ENCODE measurements at regions not wholly inside any gene's neighbourhood (a gene's known extent, or its start where the extent isn't known, plus 50 kb on each side); places are given as distances from the start of the nearest gene placed in this dataset.
A peak's percentile ranks its signal among the peaks of the same experiment; 100 is the strongest.

- Histone ChIP-seq H3K4me1 (ENCODE audit: control insufficient read depth, extremely low read depth, insufficient read depth, low read length) (no peaks in the 10 kb centered on the region), H3K27ac (ENCODE audit: insufficient read depth, low read depth, low read length) (no peak overlapping the region), H3K4me3 (replicated peaks in 1 of 3; ENCODE audit: insufficient read depth in 1 of 3, low read depth in 1 of 3, low read length in 3 of 3) (no peak overlapping the region), H3K9me3 (replicated peaks; ENCODE audit: control insufficient read depth, insufficient read depth, low read length) (no peaks in the 10 kb centered on the region), H4K20me1 (replicated peaks; ENCODE audit: control insufficient read depth, extremely low read depth, insufficient read depth, low read length) (no peaks in the 10 kb centered on the region), H3K9ac (replicated peaks; ENCODE audit: extremely low read depth, insufficient read depth, low read length) (no peak overlapping the region), H3K9me1 (replicated peaks; ENCODE audit: control insufficient read depth, extremely low read depth, insufficient read depth, low read length) (no peaks in the 10 kb centered on the region), H3K36me3 (ENCODE audit: control insufficient read depth in 2 of 2, extremely low read depth in 1 of 2, insufficient read depth in 2 of 2, low read length in 2 of 2) (no peaks in the 10 kb centered on the region), H2AFZ (ENCODE audit: low read depth, low read length) (peak overlapping the region; percentile 1), H3K27me3 (ENCODE audit: control insufficient read depth in 2 of 2, insufficient read depth in 2 of 2, low read length in 2 of 2) (no peaks in the 10 kb centered on the region), H3K4me2 (ENCODE audit: insufficient read depth, low read length) (no peak overlapping the region), H3K79me2 (ENCODE audit: control insufficient read depth, insufficient read depth, low read length) (no peaks in the 10 kb centered on the region)
- ChIA-PET POLR2A (no interaction called here), CTCF (interaction anchor here (1.0 kb wide), 1 partner anchor 9 kb away, joined by 3 read pairs; no protein-coding TSS in a partner anchor)
- BruUV-seq (replicated peaks): no TSS peak
- TF ChIP-seq JUN (IDR thresholded peaks at IDR 0.05; ENCODE audit: borderline replicate concordance, insufficient read depth, insufficient read length, low read depth): no peak
- no peak for TF ChIP-seq POLR2AphosphoS5 (IDR thresholded peaks at IDR 0.05; ENCODE audit: insufficient read depth, low read depth, low read length)
- TF ChIP-seq GATA2 (IDR thresholded peaks at IDR 0.05; ENCODE audit: insufficient read depth, insufficient read length, low read depth, low read length): no peak
- no peak for TF ChIP-seq MAX (IDR thresholded peaks at IDR 0.05; ENCODE audit: insufficient read depth, insufficient read length)
- TF ChIP-seq FOS (IDR thresholded peaks at IDR 0.05; ENCODE audit: borderline replicate concordance, insufficient read depth, low read length): no peak
- no peak for TF ChIP-seq EZH2 (IDR thresholded peaks at IDR 0.05; ENCODE audit: borderline replicate concordance, low read depth, low read length, severe bottlenecking)
- no peak for TF ChIP-seq MYC (IDR thresholded peaks at IDR 0.05; ENCODE audit: low read depth, low read length)
- TF ChIP-seq CTCF (IDR thresholded peaks at IDR 0.05; ENCODE audit: extremely low read depth in 1 of 2, insufficient read depth in 1 of 2, low read depth in 1 of 2, low read length in 2 of 2): no peak
- TF ChIP-seq POLR2A (IDR thresholded peaks at IDR 0.05; ENCODE audit: low read depth, low read length): no peak
- FAIRE-seq (no peak), DNase-seq (ENCODE audit: low read depth, low spot score) (no peak)
- intact Hi-C loops (cut with micrococcal nuclease): no loop called here
- dilution Hi-C loops (cut with MboI; ENCODE audit: extremely low pct_ligation_motif_present, low sequenced_read_pairs): no loop called here
Measured at GRCh38 chr7:94240902-94241301, 153.8 kb upstream of the COL1A2 start.
